Ascending aorta (tissue), 2 donors: ENCODE measurements at regions not wholly inside any gene's neighbourhood (a gene's known extent, or its start where the extent isn't known, plus 50 kb on each side); places are given as distances from the start of the nearest gene placed in this dataset.
A peak's percentile ranks its signal among the peaks of the same experiment; 100 is the strongest.
"Not testable (repeated sequence)": the region's sequence is repeated elsewhere in the genome, so short reads cannot be mapped to it uniquely, and the experiment has no call there.

Experiments
- DNase-seq, 2 donors: peaks; one replicate each; pipeline ENCODE4 v3.0.0-alpha.2; 2019; ENCODE audit warnings: low spot score in 2 of 2
- H3K27ac ChIP-seq, 2 donors: fragments of 200-600 bp; sonication (generic); one replicate each; pipeline ENCODE4 v1.5.1; 2016 to 2017; ENCODE audit warnings: mild to moderate bottlenecking in 1 of 2
- H3K27me3 ChIP-seq: fragments of 200-600 bp; sonication (generic); one replicate; pipeline ENCODE4 v1.5.1; 2017
- H3K36me3 ChIP-seq, 2 donors: fragments of 200-600 bp; sonication (generic); one replicate each; pipeline ENCODE4 v1.5.1; 2016
- H3K4me1 ChIP-seq, 2 donors: fragments of 200-600 bp; sonication (generic); one replicate each; pipeline ENCODE4 v1.5.1; 2016 to 2017; ENCODE audit warnings: mild to moderate bottlenecking in 1 of 2
- H3K4me3 ChIP-seq, 2 donors: fragments of 200-600 bp; sonication (generic); one replicate each; pipeline ENCODE4 v1.5.1; 2016 to 2017; ENCODE audit warnings: mild to moderate bottlenecking in 1 of 2
- H3K9me3 ChIP-seq, 2 donors: fragments of 200-600 bp; sonication (generic); one replicate each; pipeline ENCODE4 v1.5.1; 2016
- intact Hi-C: fragments of 100-400 bp; cut with DNase I; formaldehyde crosslinking; loops from one replicate; pipeline ENCODE4 v1.15.1; 2023
- TF ChIP-seq, protein P1 (sequence below), 3 experiments: fragments of 200-600 bp in 2 of 3; fragments of 450-650 bp in 1 of 3; sonication (generic) in 2 of 3; IDR thresholded peaks; one replicate each; pipeline ENCODE4 v1.5.1; 2016 to 2019; ENCODE audit warnings: antibody characterized with exemption in 3 of 3, mild to moderate bottlenecking in 1 of 3, moderate library complexity in 1 of 3

DNA sequence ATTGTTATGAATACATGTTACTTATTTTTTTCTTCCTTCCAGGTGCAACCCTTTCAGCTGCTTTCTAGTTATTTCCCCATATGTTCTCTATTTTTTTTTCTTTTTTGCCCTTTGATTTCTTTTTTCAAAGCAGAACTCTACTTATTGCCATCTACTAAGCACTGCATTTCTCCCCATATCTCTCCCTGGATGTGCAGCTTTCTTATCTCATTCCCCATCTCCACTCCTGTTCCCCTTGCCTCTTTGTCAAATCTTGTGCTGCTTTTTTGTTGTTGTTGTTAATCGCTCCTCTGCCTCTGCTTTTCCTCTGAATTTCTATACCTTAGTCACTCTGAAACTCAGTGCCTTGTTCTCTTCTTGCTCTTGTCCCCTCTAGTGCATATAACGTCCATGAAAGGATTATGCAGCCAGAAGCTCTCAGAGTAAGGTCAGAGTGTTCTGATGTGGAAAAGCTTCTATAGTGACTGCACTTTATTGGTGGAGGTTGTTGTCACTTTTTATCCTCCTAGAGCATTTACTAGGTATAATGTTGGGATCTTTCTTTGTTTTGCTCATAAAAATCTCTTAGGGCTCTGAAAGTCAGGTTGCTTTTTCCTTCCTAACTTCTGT, 51.1 kb upstream of the JADE1 start:
- intact Hi-C loops: no loop called here
- no peaks in the 10 kb centered on the region for H3K36me3 ChIP-seq
- peaks cover 0 to 3% of the 10 kb centered on the region in 2 donors for H3K4me1 ChIP-seq
- H3K4me3 ChIP-seq: no peak overlapping the region
- no peak overlapping the region for H3K27ac ChIP-seq
- TF ChIP-seq, protein P1, sequence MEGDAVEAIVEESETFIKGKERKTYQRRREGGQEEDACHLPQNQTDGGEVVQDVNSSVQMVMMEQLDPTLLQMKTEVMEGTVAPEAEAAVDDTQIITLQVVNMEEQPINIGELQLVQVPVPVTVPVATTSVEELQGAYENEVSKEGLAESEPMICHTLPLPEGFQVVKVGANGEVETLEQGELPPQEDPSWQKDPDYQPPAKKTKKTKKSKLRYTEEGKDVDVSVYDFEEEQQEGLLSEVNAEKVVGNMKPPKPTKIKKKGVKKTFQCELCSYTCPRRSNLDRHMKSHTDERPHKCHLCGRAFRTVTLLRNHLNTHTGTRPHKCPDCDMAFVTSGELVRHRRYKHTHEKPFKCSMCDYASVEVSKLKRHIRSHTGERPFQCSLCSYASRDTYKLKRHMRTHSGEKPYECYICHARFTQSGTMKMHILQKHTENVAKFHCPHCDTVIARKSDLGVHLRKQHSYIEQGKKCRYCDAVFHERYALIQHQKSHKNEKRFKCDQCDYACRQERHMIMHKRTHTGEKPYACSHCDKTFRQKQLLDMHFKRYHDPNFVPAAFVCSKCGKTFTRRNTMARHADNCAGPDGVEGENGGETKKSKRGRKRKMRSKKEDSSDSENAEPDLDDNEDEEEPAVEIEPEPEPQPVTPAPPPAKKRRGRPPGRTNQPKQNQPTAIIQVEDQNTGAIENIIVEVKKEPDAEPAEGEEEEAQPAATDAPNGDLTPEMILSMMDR (IDR thresholded peaks at IDR 0.05): no peak
- H3K27me3 ChIP-seq: no peaks in the 10 kb centered on the region
- H3K9me3 ChIP-seq: no peaks in the 10 kb centered on the region
- no peak for DNase-seq

DNA sequence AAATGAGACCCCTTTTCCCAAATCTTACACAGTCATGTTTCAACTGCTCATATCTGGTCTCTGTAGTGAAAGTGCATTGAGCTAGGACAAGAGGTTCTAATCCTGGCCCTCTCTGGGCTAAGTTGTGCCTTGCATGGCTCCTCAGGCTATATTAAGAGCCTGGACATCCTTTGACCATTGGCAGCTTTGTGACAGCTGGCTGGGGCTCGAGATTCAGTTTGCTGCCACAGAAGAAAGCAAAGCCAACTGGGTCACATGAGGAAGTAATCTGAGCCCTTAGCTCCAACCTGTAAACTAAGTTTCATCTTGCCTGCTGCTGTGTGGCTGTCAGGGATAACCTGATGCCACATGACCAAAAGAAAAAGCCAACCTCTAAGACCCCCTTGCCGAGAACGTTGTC, 51.8 kb upstream of the JADE1 start:
- peaks cover 0 to 3% of the 10 kb centered on the region in 2 donors for H3K4me1 ChIP-seq
- no peaks in the 10 kb centered on the region for H3K27me3 ChIP-seq
- H3K36me3 ChIP-seq: no peaks in the 10 kb centered on the region
- no peak overlapping the region for H3K4me3 ChIP-seq
- H3K9me3 ChIP-seq: no peaks in the 10 kb centered on the region
- TF ChIP-seq, protein P1 (IDR thresholded peaks at IDR 0.05): no peak
- peak in 1 of 2 donors; percentile 69 for DNase-seq
- intact Hi-C loops: no loop called here
- peak overlapping the region; percentile 7 to 33 for H3K27ac ChIP-seq

DNA sequence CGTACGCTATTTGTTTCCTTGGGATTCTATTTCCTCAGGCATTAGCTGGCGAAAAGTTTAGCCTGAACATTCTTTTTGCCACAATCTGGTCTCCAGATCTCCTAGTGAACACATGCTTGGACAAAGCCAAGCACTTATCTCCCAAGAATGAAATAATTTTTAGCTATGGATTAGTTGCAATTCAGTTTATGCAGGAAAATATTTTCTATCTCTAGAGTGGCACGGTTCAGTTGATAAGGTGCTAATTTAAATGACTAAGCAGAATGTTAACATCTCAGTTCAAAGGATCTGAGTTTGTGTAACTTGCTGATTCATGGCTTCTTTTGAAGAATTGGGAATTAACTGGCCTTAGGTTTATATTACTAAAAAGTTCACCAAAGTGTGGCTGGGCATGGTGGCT, 58.1 kb upstream of the JADE1 start:
- Histone ChIP-seq H3K27me3 (no peaks in the 10 kb centered on the region), H3K4me1 (no peaks in the 10 kb centered on the region), H3K27ac (no peak overlapping the region), H3K9me3 (no peaks in the 10 kb centered on the region), H3K36me3 (no peaks in the 10 kb centered on the region), H3K4me3 (no peak overlapping the region)
- no peak for DNase-seq
- TF ChIP-seq, protein P1 (IDR thresholded peaks at IDR 0.05): no peak
- intact Hi-C loops: no loop called here

DNA sequence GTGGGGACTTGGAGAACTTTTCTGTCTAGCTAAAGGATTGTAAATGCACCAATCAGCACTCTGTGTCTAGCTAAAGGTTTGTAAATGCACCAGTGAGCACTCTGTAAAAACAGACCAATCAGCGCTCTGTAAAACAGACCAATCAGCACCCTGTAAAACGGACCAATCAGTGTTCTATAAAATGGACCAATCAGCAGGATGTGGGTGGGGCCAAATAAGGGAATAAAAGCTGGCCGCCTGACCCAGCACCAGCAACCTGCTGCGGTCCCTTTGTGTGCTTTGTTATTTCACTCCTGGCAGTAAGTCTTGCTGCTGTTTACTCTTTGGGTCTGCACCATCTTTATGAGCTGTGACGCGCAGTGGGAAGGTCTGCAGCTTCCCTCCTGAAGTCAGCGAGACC, 67.8 kb upstream of the JADE1 start:
- H3K27me3 ChIP-seq, H3K36me3 ChIP-seq, intact Hi-C loops, H3K4me3 ChIP-seq, H3K4me1 ChIP-seq, H3K27ac ChIP-seq, DNase-seq, H3K9me3 ChIP-seq: not testable (repeated sequence)

DNA sequence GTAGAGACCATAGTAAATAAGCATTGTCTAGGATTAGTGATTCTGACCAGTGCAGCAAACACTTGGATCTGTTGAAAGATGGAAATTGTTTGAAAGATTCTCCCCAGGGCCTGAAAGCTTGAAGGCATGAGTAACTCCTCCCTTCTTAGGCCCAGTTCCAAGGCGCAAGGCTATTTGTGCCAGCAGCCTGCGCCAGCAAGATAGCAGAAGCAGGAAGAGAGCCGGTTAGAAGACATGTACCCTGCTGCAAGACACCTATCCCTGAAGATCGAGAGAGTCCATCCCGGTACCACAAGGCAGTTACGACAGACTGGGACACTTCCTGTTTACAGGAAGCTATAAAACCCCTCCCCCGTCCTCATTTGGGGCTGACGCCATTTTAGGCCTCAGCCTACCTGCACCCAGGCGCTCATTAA, 72.4 kb upstream of the JADE1 start:
- intact Hi-C loops: no loop called here

DNA sequence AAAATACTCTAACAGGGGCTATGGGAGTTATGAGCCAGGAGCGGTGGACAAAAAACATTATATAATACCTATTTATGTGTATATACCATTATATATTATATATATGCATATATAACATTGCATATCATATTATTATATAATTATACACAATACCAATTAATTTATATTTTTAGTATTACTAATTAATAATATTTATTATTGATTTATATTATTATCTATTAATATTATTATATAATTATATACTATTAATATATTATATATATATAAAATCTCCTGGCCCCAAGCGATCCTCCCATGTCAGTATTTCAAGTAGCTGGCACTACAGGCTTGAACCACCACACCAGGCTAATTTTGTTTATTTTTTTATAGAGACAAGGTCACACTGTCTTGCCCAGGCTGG, 73.8 kb upstream of the JADE1 start:
- no peak overlapping the region for H3K4me3 ChIP-seq
- no peak for DNase-seq
- no peaks in the 10 kb centered on the region for H3K27me3 ChIP-seq
- H3K36me3 ChIP-seq: no peaks in the 10 kb centered on the region
- no peaks in the 10 kb centered on the region for H3K4me1 ChIP-seq
- no peaks in the 10 kb centered on the region for H3K9me3 ChIP-seq
- TF ChIP-seq, protein P1 (IDR thresholded peaks at IDR 0.05): no peak
- intact Hi-C loops: no loop called here
- no peak overlapping the region for H3K27ac ChIP-seq

More for the DNA sequence above, 72.4 kb upstream of the JADE1 start:
- no peaks in the 10 kb centered on the region for H3K27me3 ChIP-seq
- TF ChIP-seq, protein P1 (IDR thresholded peaks at IDR 0.05): no peak
- no peaks in the 10 kb centered on the region for H3K36me3 ChIP-seq
- DNase-seq: no peak
- no peaks in the 10 kb centered on the region for H3K4me1 ChIP-seq
- H3K4me3 ChIP-seq: no peak overlapping the region
- H3K27ac ChIP-seq: no peak overlapping the region
- no peaks in the 10 kb centered on the region for H3K9me3 ChIP-seq
